ENCODE measurements at regions not wholly inside any gene's neighbourhood (a gene's known extent, or its start where the extent isn't known, plus 50 kb on each side); places are given as distances from the start of the nearest gene placed in this dataset.
A peak's percentile ranks its signal among the peaks of the same experiment; 100 is the strongest.

GRCh38 chr20:40738976-40739375, 49.9 kb upstream of the MAFB start:
- no peak for DNase-seq

- no peak for DNase-seq
Observed at GRCh38 chr20:40739841-40740240, 50.8 kb upstream of the MAFB start.

- peak; percentile 23 for DNase-seq
Observed at GRCh38 chr20:40741507-40742106, 52.6 kb upstream of the MAFB start.

- DNase-seq = no peak
Observed at GRCh38 chr20:40743141-40743775, 54.2 kb upstream of the MAFB start.

- no peak for DNase-seq
Observed at GRCh38 chr20:40744072-40744817, 55.2 kb upstream of the MAFB start.

GRCh38 chr20:40744818-40745175, 55.8 kb upstream of the MAFB start:
- DNase-seq = no peak

GRCh38 chr20:40746251-40746650, 57.2 kb upstream of the MAFB start:
- no peak for DNase-seq

- no peak for DNase-seq
Observed at GRCh38 chr20:40748182-40748581, 59.1 kb upstream of the MAFB start.

GRCh38 chr20:40749985-40750506, 61.0 kb upstream of the MAFB start:
- no peak for DNase-seq

- DNase-seq = no peak
Observed at GRCh38 chr20:40750541-40751035, 61.6 kb upstream of the MAFB start.

GRCh38 chr20:40753472-40753871, 64.4 kb upstream of the MAFB start:
- no peak for DNase-seq

GRCh38 chr20:40754339-40754943, 65.4 kb upstream of the MAFB start:
- DNase-seq = no peak

GRCh38 chr20:40757087-40757486, 68.1 kb upstream of the MAFB start:
- DNase-seq = no peak

GRCh38 chr20:40758790-40759189, 69.8 kb upstream of the MAFB start:
- DNase-seq = no peak

- DNase-seq = no peak
Observed at GRCh38 chr20:40760399-40760798, 71.4 kb upstream of the MAFB start.

GRCh38 chr20:40763646-40764295, 74.7 kb upstream of the MAFB start:
- no peak for DNase-seq

GRCh38 chr20:40765814-40766480, 76.9 kb upstream of the MAFB start:
- DNase-seq = no peak

GRCh38 chr20:40766790-40767614, 78.0 kb upstream of the MAFB start:
- DNase-seq = no peak

- DNase-seq = no peak
Observed at GRCh38 chr20:40767615-40767924, 78.5 kb upstream of the MAFB start.

GRCh38 chr20:40768105-40768504, 79.1 kb upstream of the MAFB start:
- no peak for DNase-seq

- DNase-seq = no peak
Observed at GRCh38 chr20:40769677-40770285, 80.7 kb upstream of the MAFB start.

Measured in stimulated activated CD4-positive, alpha-beta T cell treated with anti-CD3 and anti-CD28 coated beads, Interleukin-4, amount 100 ng/mL, for 24 hours (primary cell).